GM19351 (cell line): ENCODE measurements at regions not wholly inside any gene's neighbourhood (a gene's known extent, or its start where the extent isn't known, plus 50 kb on each side); places are given as distances from the start of the nearest gene placed in this dataset.
A peak's percentile ranks its signal among the peaks of the same experiment; 100 is the strongest.
"Not testable (repeated sequence)": the region's sequence is repeated elsewhere in the genome, so short reads cannot be mapped to it uniquely, and the experiment has no call there.

Experiments
- ATAC-seq: cut with Tn5 transposase; IDR thresholded peaks from one replicate; pipeline ENCODE4 v1.9.1; 2021; ENCODE audit warnings: mild to moderate bottlenecking, moderate library complexity; ENCODE audit not compliant: unreplicated experiment

DNA sequence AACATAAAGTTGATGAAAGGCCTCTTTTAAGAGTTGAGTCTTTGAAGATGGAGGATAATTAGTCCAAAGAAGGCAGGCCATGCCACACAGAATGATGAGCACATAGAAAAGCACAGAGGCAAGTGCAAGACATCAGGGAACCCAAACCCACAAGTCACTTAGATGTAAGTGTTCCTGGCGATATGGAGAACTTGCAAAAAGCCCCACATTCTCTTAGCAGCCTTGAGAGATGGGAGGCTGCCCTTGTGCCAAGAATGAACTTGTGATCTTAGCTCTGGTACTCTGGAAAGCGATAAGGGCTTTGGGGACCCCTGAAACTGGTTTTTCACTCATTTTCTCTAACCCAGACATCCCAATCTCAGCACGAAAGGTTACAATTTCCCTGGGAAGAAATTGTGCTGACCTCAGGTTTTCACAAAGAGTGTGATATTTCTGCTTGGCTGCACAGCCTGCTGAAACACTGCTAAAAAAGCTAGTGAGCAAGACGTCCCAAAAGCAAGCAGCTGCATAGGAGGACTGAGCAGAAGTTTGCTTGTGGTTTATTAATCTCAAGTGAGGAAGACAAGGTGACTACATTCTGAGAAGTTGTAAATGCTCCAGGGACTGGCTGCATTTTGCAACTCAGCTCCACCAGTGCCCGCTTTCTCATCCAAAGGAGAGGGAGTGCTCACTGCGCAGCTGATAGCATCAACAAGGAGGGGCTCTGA is 496.9 kb upstream of the CAMK1G start:
- ATAC-seq = peak; percentile 91

DNA sequence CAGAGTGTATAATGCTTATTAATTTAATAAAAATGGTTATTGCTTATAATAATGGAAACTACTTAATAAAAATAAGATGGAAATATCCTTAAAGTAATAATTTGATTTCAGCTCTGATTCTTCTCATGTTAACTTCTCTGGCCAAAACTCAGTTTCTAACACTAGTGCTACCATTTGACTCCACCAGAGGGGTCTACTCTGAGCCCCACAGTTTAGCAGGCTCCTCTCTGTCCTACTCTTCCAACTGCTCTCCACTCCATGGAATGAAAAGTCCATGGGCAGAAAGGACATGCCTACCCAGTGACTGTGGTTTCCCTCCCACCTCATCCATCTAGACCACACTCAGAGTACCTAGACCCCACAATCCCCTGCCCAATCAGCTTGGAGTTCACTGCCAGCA is 489.1 kb upstream of the CAMK1G start:
- ATAC-seq = no peak

DNA sequence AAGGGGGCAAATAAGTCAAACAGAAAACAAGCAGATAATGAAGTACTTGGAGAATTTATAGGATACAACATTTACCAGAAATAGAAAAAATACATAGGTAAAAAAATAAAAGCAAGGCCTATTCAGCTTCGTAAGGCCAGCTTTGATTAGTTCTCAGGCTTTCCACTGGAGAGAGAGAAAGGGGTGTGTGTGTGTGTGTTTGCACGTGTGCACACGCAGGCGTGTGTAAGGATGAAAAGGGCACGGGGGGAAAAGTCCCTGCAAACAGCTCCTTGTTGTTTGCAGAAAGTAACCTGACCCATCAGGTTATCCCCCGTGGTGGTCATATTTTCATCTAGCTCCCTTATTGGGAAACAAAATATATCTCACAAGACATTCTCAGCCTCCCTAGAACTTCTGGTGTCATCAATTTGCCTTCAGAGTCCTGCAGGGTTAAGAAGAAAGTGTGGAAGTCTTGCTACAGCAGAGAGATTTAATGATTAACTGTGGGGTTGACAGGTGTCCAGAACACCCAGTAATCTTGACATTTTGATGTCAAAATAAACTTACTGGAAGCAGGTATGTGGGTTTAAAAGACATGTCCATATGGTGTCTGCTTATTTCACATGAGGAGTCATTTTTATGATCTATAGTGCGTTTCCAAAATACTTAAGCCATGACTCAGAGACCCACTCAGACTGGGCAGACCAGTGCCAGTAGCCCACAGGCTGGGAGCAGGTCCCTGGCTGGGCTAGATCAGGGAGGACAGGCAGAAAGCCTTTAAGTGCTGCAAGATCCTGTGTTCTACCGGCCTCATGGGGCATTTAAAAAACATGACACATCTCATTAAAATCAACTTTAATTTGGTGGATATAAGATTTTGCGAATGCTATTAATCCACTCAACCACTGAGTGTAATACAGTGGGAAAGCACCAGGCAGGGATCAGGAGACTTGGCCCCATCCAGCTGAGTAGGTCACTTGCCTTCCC is 487.6 kb upstream of the CAMK1G start:
- ATAC-seq = no peak

GRCh38 chr1:209100460-209100859 is 483.1 kb upstream of the CAMK1G start:
- ATAC-seq = no peak

- ATAC-seq = no peak
Measured at GRCh38 chr1:209101106-209101505, 482.4 kb upstream of the CAMK1G start.

DNA sequence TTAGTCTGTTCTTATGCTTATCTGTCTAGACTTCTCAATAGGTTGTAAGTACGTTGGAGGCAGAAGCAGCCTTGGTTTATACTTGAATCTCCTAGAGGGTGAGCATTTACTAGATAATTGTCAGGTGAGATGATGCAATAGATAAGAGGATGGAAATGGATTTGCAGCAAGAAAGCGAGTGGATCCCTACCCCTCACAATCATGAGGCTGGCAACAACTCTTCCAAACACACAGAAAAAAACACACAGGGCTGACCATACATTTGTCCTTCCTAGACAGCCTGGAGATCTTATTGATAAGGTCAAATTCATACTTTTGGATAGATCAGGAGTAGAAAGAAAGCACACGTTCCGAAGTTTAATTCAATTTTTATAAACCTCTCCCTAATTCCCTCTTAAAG is 481.4 kb upstream of the CAMK1G start:
- ATAC-seq = no peak

DNA sequence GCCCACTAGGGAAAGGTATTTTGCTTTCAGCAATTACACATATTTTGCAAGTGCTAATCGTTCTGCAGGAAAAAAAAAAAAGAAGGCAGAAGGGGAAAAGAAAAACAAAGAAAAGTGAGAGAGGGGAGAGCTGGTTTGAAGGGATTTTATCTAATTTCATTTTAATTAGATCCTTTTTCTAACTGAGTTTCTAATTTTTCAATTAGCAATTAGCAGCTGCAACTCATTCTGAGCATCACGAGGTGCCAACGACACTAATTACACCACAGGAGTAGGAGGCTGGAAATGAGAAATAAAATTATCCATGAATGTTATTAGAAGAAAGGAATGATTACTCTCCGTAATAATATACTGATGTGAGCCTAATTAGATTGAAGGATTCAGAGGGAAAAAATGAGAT is 481.0 kb upstream of the CAMK1G start:
- no peak for ATAC-seq

DNA sequence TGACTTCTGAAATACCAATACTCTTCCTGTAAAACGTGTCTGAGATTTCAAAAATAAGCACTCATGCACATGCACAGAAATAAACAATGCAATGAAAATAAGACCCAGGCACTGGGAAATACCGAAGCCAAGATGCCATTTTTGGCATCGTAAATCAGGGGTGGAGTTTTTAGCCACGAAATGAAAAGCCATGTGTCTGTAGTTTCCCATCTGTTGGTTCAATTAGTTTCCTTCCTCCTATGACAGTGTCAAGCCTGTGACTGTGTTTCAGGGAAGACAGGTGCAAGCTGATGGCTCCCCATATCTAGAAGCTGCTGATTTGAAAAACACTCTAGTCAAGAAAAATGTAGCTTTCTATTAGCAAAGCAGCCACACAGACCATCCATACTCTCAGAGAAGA is 480.4 kb upstream of the CAMK1G start:
- peak; percentile 40 for ATAC-seq

DNA sequence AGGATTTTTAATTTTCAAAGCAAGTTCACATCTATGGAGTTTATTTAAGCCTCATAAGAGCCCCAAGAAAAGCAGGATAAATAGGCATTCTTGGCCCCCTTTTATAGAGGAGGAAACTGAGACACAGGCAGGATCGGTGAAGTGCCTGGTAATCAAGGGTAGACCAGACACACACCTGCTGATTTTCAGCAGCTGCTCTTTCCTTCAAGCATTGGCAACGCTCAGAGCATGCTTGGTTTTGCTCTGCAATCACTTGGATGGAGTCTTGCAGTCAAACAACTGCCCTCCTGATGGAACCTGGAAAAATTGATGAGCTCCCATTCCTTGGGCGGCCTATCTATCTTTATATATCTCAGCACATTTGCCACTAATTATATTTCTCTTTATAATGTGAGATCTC is 478.9 kb upstream of the CAMK1G start:
- no peak for ATAC-seq

DNA sequence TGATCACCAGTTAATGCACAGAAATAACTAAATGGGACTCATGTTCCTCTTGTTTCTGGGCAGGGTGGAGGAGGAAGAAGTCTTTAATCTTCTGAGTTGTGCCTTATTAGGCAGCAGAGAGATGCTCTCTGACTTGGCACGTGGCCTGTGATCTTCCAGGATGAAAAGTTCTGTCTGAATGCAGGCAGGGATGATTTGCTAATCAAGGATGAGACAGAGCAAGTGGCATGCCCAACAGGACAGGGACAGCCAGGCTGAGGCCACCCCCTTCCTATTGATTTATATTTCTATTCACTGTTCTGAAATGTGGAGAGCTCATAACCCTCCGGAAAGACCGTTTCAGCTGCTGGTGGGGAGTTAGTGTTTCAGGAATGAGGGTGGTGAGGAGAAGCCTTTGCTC is 477.8 kb upstream of the CAMK1G start:
- ATAC-seq = no peak

- no peak for ATAC-seq
Measured at GRCh38 chr1:209106237-209106741, 477.2 kb upstream of the CAMK1G start.

- no peak for ATAC-seq
Measured at GRCh38 chr1:209106861-209107260, 476.7 kb upstream of the CAMK1G start.

- ATAC-seq = peak; percentile 60
Measured at GRCh38 chr1:209107535-209107934, 476.0 kb upstream of the CAMK1G start.

DNA sequence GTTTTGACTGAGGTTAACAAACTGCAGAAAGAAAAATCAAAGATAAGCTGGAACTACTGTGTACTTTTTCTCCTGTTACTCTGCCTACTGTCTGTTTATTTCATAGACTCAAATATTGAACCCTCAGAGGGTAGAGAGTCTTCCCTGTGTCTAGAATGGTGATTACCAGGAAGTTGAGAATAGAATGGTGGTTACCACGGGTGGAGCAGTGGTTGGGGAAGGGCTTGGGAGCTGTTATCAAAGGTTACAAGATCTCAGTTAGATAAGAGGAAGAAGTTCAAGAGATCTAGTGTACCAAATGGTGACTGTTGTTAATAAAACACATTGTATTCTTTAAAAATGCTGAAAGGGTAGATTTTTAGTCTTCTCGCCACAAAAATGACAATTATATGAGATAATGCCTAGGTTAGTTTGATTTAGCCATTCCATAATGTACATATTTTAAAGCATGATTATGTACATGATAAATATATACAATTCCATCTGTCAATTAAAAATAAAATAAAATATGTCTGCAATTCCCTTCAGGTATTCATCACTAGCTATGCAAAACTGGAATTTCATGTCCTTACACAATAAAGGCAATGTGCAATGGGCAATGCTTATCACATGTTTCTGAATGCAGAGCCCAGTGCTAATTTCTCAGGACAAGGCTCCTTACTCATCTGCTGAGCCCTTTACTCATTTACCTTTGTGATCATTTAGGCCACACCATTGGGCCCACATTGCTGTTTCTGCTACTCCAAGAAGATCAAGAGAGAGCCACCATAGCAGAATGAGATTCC is 474.3 kb upstream of the CAMK1G start:
- no peak for ATAC-seq

- ATAC-seq = no peak
Measured at GRCh38 chr1:209113521-209113920, 470.0 kb upstream of the CAMK1G start.

DNA sequence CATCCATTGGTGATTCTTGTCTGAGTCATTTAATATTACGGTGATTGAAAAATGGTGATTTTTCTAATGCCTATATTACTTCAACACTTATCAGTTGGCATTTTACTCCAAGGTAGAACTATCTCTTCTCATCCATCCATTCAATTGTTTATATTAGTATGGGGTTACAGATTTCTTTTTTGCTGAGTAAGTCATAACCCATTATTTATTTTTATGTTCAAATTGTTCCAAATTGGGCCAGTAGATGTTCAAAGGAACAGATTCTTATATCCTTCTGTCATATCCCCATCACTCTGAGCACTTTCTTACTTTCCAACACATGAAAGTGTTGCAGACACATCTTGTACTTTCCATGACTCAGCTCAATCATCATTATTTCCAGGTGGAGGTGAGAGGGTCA is 466.8 kb upstream of the CAMK1G start:
- ATAC-seq = no peak

GRCh38 chr1:209123601-209124000 is 459.9 kb upstream of the CAMK1G start:
- ATAC-seq = no peak

GRCh38 chr1:209129091-209129490 is 454.4 kb upstream of the CAMK1G start:
- not testable (repeated sequence) for ATAC-seq

GRCh38 chr1:209130886-209131285 is 452.6 kb upstream of the CAMK1G start:
- no peak for ATAC-seq

DNA sequence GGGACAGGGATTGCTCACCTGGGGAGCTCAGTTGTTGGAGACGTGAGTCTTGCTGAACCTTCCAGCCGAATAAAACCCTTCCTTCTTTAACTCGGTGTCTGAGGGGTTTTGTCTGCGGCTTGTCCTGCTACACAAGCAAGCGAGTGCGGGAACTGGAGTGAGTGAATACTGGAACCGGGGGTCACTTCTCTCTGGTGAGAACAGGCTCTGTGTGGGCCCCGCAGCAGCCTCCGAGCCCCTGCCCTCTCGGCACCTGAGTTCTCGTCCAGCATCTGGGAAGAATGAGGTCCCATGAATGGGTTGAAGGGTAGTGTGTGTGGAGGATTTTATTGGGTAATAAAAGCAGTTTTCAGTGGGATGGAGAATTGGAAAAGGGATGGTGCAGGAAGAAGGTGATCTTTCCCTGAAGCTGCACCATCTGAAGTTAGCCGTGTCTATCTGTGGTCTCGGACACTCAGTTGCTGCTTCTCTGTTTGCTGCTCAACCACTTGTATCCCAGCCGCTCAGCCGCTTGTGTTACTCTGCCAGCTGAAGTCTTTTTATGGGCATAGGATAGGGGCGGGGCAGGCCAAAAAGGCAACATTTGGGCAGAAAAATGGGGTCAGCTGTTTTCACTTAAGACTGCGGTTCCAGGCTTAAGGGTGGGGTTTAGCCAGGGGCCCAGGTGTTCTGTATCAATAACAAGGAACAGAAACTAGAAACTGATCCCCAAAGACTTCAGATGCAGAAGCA is 450.6 kb upstream of the CAMK1G start:
- ATAC-seq = no peak
